ENCODE measurements at regions not wholly inside any gene's neighbourhood (a gene's known extent, or its start where the extent isn't known, plus 50 kb on each side); places are given as distances from the start of the nearest gene placed in this dataset.
A peak's percentile ranks its signal among the peaks of the same experiment; 100 is the strongest.
"Not testable (repeated sequence)": the region's sequence is repeated elsewhere in the genome, so short reads cannot be mapped to it uniquely, and the experiment has no call there.

DNA sequence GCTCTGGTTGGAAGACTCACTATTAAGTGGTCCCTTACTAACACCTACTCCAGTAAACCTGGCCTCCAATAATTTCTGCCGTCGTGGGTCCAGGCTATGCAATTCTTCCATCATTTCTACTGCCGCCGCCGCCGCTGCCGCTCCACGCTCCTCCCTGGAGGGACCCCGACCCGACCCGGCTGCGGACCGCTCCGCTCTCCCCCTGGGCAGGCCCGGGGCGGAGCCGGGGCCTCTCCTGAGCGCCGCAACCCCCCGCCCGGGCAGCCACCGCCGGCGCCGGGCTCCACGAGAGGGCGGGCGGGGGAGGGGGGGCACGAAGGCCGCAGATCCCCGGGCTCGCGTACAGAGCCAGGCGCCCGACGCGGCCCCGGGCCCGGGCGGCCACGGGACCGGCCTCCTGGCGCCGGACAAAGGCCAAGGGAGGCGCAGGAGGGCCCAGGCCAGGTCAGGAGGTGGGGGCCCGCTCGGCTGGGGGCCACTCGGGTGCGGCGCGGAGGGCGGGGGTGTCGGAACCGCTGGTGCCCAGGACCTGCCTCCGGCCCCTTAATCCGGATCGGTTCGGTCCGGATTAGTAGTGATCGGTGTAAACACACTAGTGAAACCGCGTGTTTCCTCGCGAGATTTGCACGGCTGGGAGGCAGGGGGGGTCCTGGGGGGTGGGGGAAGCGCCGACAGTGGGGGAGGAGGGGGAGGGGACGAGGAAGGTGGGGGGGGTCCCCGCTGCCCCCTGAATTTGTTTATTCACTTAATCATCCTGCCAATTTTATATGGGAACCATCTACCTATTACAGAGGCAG lies 215.1 kb upstream of the CCL2 start:
- DNase-seq = peak in 2 of 5 donors; percentile 20 to 22

DNA sequence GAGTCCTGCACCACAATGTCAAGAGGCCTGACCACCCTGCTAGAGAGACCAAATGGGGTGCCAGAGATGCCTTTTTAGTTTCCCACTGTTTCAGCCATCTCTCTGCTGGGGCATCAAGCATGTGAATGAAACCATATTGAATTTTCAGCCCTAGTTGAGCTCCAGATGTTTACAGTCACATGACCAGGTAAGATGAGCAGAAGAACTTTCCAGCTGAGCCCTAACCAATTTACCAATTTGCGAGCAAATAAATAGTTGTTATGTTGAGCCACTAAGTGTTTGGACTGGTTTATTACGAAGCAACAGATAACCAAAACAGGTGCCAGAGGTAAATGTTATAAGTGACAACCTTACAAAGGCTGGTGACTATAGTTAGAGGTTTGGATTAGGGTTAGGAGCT lies 209.1 kb upstream of the CCL2 start:
- no peak for DNase-seq

DNA sequence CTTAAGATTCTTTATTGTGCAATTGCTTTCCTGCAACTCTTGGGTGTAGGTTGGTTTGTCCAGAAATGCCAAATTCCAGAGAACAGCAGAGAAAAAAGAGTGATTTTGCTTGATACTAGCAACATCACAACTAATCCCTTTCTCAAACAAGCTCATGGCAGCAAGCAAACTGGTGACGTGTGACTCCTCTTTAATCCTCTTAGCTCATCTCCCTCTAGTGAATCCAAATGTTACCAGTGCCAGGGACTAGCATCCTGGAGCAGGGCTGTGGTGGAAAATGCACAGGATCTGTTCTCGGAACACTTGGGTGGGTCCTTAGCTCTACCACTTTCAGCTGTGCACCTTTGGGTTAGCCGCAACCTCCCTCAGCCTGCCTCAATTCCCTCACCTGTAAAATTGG lies 204.0 kb upstream of the CCL2 start:
- DNase-seq = no peak

DNA sequence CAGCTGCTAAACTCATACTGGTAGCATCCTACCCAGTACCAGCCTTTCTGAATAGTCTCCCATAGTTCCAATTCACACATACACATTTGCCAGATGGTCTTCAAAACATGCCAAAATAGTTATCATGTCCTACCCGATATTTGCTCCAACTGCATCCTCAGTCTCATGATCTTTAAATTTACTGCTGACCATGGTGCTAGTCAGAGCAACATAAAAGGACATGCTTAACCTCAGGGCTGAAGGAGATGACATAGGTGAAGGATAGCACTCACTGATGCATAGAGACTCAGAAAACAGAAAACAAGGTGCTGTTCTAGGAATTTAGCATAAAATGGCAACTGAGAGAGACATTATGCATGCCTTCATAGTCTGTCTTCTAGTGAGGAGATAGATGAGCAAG lies 200.6 kb upstream of the CCL2 start:
- DNase-seq = no peak

DNA sequence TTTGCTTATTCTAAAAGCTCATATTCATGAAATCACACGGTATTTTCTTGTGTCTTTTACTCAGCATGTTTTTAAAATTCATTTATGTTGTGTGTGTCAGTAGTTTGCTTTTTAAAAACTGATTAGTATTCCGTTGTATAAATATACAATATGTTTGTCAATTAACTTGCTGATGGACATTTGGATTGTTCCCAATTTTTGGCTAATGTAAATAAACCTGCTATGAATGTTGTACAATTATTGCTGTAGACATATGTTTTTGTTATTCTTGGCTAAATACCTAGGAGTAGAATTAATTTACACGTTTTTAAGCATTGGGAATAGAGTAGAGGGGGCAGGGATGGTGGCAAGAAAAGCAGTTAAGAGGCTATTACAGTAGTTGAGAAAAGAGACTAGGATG lies 199.5 kb upstream of the CCL2 start:
- no peak for DNase-seq

DNA sequence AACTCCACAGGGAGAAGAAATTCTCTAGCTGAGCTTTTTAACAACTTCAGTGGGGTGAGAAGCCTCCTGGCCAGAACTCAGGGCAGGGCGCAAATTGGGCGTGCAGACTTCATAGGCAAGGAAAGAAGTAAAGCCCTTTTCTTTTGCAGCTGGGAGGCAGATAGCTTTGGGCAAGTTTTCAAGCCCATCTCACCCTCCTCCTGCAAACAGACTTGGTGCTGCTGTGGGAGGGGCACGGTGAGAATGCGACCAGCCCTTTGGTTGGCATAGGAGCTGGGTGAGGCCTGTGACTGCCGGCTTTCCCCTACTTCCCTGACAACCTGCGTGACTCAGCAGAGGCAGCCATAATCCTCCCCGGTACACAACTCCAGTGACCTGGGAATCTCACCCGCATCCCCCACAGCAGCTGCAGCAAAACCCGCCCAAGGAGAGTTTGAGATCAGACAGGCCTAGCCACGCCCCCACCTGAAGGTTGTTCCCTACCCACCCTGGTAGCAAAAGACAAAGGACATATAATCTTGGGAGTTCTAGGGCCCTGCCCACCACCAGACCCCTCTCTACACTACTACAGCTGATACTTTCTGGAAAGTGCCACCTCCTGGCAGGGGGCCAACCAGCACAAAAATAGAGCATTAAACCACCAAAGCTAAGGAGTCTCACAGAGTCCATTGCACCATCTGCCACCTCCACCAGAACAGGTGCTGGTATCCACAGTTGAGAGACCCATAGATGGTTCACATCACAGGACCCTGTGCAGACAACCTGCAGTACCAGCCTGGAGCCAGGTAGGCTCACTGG lies 195.5 kb upstream of the CCL2 start:
- no peak for DNase-seq

DNA sequence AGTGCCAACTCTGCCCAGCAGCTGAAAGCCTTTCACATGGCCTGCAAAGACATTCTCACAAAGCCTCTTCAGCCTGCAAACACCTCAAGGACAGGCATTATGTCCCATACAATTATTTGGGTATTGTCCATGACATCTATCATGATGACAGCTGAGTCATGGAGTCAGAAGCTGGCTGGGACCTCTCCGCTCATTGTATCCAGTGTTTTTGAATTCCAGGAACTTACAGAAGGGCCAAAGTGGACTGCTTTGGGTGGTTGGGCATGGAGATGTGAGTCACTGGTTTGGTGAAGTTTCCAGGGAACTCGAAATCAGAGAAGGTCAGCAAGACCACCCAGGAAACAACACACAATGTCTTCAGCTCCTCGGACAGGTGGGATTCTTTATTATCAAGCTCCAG lies 188.6 kb upstream of the CCL2 start:
- no peak for DNase-seq

DNA sequence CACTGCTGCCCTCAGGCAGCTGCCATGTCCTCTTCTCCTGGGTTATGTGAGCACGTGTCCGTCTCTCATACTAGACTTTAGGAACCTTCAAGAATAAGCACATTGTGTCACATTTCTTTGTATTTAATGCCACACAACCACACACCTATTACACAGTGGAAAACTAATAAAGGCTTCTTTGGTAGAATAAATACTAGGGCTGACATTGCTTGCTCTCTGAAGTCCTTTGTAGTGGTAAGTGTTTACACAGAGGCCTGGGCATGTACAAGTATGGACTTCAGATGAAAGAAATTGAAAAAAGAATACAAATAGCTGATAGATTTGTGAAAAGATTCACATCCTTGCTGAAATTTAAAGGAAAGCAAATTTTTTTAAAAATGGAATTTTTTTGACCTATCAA lies 188.1 kb upstream of the CCL2 start:
- DNase-seq = no peak

DNA sequence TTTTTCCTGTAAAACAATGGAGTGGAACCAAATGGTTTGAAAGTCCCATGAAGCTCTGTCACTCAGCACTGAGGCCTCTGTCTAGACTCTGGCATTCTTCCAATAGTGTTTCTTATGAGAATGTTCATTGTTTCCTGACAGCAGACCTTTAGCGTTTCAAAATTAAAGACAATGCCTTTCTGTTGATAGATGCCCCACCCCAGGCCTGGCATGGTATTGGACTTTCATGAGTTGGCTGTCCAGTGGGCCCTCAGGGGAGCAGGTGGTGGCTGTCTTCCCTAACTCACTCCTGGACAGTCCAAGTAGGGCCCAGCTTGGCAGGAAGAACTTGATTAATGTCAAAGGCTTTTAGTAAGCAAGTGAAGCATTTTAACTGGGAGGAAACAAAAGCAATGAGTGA lies 186.5 kb upstream of the CCL2 start:
- DNase-seq = no peak

DNA sequence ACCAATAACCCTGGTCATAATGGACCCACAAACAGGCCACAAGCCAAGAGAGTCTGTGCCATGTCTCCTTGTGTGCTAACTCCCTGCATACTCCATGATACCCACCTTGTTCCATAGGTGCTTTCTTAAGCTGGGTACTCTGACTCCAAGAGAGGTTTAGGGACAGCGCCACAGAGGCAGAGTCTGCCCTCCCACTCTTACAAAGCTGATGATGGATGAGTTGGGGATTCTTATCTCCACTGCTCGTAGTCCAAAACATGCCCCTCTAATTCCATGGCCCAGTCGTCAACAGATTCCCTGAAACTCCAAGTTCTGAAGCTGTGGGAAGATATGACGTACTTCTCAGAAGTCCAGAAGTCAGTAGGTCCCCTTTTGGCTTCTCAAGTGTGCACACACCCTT lies 184.4 kb upstream of the CCL2 start:
- no peak for DNase-seq

DNA sequence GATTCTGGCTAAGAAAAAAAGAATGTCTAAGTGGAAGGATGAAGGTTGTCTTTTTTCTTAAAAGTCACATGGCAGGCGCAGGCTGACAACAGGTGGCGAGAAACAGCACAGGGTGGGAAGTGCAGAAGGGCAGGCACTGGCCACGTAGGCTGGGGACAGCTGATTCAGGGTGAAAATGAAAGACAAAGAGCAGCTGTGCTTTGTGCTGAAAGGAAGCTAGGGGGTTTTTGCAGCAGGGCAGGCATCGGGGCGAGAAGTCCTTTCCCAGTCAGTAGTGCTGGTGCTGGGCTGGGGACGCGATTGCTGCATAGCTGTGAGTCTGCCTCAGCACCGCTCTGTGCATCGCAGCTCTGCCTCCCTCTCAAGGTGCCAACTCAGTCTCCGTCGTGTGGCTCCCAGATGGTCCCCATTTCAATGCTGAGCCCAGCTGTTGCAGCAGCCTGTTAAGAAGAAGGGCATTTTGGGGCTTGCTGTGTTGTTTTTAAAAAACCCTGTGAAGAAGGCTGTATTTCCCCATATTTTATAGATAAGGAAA lies 183.1 kb upstream of the CCL2 start:
- no peak for DNase-seq

DNA sequence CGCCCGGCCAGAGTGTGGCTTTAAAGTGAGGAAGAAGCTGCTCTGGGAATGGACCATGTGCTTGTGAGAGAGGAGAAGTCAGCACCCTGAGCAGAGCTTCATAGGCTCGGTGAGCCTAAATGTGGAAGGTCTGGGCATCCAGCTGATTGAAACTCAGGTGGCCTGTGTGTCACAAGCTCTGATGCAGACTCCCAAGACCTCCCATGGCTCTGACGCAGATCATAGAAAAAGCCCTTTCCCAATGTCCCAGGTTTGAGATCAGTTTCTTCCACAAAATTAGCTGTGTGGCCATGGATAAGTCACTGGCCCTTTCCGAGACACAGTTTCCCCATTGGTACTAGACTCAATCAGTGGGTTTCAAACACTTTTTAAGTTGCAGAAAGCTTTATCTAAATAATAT lies 180.0 kb upstream of the CCL2 start:
- DNase-seq = no peak

DNA sequence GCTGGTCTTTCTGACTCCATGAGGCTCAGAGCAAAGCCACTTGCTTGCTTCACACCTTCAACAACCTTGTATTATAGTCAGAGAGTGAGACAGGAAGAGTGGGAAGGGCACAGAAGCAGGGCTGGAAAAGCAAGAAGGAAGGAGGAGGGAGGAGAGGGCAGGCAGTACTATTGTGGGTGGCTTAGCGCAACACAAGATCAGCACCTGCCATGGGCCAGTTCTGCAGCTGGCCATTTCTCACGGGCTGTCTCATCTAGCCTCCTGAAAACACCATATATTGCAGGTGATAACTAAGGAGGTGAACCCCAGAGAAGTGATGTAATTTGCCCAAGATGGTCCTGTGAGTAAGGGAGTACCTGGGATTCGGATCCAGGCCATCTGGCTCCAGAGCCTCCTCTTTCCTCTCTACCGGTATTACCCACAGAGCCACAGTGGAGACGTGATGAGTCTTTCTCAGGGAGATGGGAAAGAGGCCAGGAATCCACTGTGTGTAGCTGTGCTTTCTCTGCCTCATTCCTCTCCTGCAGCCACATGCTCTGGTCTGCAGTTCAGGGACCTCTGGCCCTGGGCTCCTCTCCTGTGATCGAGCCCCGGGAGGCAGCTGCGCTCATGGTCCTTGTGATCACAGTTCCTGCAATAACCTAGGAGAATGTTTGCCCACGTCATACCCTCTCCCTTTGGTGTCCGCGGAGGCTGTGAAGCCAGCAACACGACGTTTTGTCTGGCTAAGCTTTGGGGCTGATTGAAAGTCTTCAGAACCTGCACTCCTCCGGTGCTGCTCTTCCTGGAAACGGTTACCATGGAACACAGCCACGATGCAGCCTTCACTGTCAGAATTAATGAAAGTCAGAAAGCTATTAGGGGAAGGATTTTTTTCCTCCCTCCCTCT lies 178.1 kb upstream of the CCL2 start:
- DNase-seq = no peak

DNA sequence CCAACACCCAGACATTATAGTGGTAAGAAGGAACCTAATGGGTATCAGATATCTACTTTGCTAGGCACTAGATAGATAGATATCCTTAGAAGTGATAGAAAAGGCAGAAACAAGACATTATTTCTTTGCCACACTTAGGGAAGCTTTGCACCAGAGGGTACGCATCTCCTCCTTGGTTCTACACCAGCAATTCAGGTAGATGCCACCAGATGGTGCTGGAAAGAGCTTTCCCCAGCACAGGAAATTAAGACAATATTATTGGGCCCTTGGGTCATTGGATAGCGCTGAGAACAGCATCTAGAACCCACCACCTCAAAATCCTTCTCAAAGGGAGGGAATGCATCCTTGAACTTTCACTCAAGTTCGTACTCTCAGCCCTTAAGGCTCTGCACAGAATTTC lies 173.8 kb upstream of the CCL2 start:
- DNase-seq = no peak

DNA sequence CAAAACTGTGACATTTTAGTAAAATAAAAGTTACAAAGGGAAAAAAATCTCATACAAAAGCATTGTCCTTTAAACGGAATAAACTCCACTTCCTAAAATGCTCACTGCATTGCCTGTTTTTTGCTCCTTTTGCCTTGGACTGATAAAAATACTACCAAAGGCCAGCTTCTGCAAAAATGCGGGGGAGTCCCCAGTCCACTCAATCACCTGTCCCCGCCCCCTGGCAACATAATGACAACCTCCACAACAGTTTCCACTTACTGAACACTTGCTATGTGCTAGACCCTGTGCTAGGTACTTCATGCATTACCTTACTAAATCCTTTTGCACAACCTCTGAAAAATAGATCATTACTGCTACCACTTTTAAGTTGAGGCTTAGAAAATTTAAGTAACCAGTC lies 172.7 kb upstream of the CCL2 start:
- no peak for DNase-seq

DNA sequence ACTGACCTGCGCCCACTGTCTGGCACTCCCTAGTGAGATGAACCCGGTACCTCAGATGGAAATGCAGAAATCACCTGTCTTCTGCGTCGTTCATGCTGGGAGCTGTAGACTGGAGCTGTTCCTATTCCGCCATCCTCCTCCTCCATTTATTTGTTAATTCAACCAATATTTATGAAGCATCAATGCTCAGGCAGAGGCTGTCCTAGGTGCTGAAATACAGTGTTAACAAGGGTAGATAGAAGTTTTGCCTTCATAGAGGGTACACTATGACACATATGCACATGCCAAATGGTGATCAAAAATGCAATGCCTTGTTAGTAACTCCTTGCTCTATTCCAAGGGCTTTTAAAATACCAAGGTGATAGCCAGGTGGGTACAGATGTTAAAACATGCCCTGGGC lies 166.0 kb upstream of the CCL2 start:
- not testable (repeated sequence) for DNase-seq

DNA sequence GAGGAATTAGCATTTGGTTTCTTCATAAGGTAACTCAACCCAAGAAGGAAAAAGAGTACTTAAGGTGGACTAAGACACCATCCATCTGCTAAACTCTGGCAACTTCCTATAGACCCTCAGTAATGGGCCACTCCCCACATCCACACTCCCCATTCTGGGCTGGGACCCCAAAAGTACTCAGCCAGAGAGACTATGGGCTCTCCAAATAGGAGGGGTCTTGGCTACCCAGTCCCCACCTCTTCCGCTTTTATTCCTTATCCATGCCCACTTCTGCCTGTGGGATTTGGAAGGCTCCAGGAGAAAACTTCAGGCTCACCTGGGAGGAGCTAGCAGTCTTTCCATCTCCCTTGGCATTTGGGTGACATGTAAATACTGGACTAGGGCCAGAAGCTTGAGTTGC lies 164.5 kb upstream of the CCL2 start:
- no peak for DNase-seq

DNA sequence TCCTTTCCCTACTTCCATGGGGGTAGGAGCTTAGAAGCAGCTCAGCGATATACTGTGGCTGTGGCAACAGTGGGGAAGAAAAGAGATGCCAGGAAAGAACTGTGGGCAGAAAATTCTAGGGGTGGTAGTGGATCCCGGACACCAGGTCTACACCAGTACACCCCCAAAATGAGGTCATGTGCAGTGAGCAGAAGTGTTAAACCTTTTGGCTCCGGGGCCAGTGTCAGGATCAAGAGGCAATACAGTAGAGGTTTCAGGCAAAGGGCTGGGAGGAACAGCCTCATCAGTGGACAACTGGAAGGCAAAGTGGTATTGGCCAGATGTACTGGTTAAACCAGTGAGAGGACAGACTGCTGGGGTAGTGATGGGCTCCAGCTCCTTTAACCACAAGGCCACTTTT lies 163.1 kb upstream of the CCL2 start:
- no peak for DNase-seq

DNA sequence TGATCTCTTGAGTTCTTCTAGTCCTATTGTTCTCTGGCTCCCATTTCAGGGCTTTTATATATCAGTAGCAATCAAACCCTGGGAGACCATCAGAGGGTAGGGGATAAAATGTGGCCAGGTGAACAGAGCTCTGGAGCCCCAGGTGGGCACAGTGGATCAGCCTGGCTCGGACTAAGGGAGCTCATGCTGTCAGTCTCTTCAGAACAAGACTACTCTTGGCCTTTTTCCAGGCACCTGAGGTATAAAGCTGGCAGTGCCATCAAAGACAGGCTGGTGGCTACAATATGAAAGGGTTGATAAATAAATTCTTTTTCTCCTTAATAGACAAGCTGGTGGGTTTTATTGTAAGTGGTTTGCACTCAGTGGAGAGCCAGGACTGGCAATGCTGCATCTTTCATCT lies 160.0 kb upstream of the CCL2 start:
- DNase-seq = no peak

DNA sequence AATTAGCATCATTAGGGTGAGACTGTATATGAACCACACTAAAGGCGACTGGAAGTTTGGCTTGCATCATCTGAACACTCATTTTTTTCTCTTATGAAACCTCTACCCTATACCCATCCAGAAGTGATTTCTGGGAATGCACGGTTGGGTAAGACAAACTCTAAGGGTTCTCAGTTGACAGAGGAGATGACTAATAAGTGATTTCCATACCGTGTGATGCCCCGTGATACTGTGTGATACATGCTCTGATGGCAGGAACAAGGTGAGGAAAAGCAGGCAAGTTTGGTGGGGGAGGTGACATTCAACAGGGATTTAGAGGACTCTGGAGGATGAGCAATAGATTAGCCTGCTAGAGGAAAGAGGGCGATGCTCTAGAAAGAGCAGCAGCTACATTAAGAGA lies 156.4 kb upstream of the CCL2 start:
- no peak for DNase-seq

DNA sequence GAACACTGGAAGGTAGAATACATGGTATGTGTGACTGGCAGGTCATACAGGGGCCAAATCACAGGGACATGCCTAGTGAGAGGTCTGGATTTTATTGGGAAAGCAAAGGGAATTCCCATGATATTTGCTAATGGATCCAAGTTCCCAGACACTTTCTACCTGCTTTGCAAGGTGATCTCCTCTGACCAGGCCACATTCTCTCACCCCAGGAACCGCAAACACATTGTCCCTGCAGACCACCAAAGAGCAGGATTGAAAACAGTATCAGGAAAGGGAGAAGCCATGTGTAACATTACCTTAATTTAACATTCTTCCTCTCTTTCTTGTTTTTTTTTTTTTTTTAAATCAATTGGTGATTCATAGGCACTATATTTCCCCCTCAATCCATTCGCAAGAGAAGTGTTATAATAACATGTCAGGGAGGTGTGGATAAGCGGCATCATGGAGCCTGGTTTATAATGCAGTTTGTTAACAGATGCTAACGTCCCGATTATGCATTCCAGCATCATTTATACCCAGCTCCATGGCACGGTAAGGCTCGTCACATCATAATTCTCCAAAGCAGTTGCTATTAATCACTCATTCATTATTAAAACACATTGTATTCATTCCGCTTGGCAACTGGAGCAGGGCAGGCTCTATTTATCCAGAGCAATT lies 155.1 kb upstream of the CCL2 start:
- DNase-seq = no peak

DNA sequence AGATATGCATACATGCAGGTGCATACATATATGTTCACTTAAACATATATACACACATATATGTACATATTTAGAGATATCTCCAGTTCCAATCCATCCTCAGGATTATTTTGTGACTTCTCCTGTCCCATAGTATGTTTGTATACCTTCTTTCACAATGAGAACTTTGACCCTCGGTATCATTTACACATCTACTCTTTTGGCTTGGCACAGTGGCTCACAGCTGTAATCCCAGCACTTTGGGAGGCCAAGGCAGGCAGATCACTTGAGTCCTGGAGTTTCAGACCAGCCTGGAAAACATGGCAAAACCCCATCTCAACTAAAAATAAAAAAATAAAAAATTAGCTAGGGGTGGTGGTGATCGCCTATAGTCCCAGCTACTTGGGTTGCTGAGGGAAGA lies 148.1 kb upstream of the CCL2 start:
- no peak for DNase-seq

DNA sequence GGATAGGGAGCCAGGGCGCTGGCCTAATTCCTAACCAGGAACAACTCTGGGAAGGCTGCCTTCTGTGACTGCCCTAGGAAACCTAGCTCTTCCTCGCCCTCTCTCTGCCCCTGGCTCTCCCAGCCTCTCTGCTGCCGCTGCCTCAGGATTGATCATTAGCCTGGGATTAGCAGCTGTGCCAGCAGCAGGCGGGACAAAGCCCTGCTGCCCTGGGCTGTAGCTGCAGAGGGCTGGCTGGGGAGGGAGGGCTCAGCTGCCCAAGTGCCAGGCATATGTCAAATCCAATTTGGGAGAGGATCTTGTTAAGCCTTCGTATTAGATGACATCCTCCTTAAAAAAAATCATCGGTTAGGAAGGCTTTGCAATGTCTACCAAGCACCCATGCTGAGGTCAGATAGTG lies 144.8 kb upstream of the CCL2 start:
- DNase-seq = no peak
